ENCODE measurements at regions not wholly inside any gene's neighbourhood (a gene's known extent, or its start where the extent isn't known, plus 50 kb on each side); places are given as distances from the start of the nearest gene placed in this dataset.

DNA sequence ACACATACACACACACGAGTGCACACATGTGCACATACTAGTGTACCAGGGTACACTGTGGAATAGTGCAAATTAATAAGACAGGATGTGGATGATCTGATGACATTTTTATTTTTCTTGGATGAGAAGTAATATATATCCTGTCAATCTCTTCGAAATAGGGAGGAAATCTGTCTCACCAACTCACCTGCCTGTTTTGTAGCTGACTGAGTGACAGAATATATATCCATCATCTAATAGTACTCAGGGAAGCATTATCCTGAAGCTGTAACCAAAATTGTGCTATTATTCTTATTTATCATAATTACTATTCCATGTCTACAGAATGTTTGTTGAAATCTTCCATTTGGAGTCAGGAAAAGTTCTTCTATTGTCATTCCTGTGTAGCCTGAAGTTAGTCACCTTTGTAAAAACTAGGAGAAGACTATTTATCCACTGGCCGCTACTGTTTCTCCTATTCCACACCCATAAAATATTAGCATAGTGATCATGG lies 888.0 kb downstream of the TRAM1L1 start:
- no peak for TF ChIP-seq EZH2 (IDR thresholded peaks at IDR 0.05; ENCODE audit: borderline replicate concordance, low read length)
- TF ChIP-seq, protein P1, sequence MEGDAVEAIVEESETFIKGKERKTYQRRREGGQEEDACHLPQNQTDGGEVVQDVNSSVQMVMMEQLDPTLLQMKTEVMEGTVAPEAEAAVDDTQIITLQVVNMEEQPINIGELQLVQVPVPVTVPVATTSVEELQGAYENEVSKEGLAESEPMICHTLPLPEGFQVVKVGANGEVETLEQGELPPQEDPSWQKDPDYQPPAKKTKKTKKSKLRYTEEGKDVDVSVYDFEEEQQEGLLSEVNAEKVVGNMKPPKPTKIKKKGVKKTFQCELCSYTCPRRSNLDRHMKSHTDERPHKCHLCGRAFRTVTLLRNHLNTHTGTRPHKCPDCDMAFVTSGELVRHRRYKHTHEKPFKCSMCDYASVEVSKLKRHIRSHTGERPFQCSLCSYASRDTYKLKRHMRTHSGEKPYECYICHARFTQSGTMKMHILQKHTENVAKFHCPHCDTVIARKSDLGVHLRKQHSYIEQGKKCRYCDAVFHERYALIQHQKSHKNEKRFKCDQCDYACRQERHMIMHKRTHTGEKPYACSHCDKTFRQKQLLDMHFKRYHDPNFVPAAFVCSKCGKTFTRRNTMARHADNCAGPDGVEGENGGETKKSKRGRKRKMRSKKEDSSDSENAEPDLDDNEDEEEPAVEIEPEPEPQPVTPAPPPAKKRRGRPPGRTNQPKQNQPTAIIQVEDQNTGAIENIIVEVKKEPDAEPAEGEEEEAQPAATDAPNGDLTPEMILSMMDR (conservative IDR thresholded peaks at IDR 0.05 in 1 of 2, IDR thresholded peaks at IDR 0.05 in 1 of 2; ENCODE audit: extremely low read depth in 1 of 2, insufficient read depth in 1 of 2, low read depth in 1 of 2, low read length in 2 of 2) = no peak

Measured in mammary epithelial cell (primary cell).